Lung (tissue), 11 donors: ENCODE measurements at regions not wholly inside any gene's neighbourhood (a gene's known extent, or its start where the extent isn't known, plus 50 kb on each side); places are given as distances from the start of the nearest gene placed in this dataset.

ENCODE experiments used
- ATAC-seq: fragments of 200-7000 bp; cut with Tn5 transposase; one replicate; pipeline ENCODE4 v1.9.1; 2020; ENCODE audit warnings: moderate number of reproducible peaks; ENCODE audit not compliant: insufficient read depth, low FRiP score
- DNase-seq, 3 donors: peaks; one replicate each; pipeline ENCODE4 v3.0.0-alpha.2; 2013 to 2017
- H3K27ac ChIP-seq, 2 donors: one replicate each; pipeline ENCODE4 v1.5.1; 2013; ENCODE audit warnings: mild to moderate bottlenecking in 2 of 2, moderate library complexity in 2 of 2, control low read depth in 1 of 2, inconsistent platforms in 1 of 2, low read depth in 1 of 2, low read length in 1 of 2
- H3K27me3 ChIP-seq, 3 donors: one replicate each; pipeline ENCODE4 v1.5.1; 2013; ENCODE audit warnings: low read length in 2 of 3; ENCODE audit not compliant: control insufficient read depth in 3 of 3, insufficient read depth in 3 of 3
- H3K36me3 ChIP-seq, 4 donors: one replicate each; pipeline ENCODE4 v1.5.1; 2013; ENCODE audit warnings: low read length in 4 of 4, mild to moderate bottlenecking in 1 of 4, moderate library complexity in 1 of 4; ENCODE audit not compliant: control insufficient read depth in 4 of 4, insufficient read depth in 4 of 4
- H3K4me1 ChIP-seq, 5 donors: one replicate each; pipeline ENCODE4 v1.5.1; 2013; ENCODE audit warnings: low read length in 5 of 5, mild to moderate bottlenecking in 2 of 5, moderate library complexity in 1 of 5; ENCODE audit not compliant: control insufficient read depth in 5 of 5, insufficient read depth in 5 of 5
- H3K4me3 ChIP-seq: one replicate; pipeline ENCODE4 v1.5.1; 2013; ENCODE audit warnings: mild to moderate bottlenecking, control low read depth, moderate library complexity
- H3K9ac ChIP-seq, 2 donors: one replicate each; pipeline ENCODE4 v1.5.1; 2013; ENCODE audit warnings: low read length in 2 of 2, control low read depth in 1 of 2; ENCODE audit not compliant: insufficient read depth in 1 of 2
- H3K9me3 ChIP-seq, 4 donors: one replicate each; pipeline ENCODE4 v1.5.1; 2013; ENCODE audit warnings: low read length in 3 of 4, mild to moderate bottlenecking in 1 of 4, moderate library complexity in 1 of 4; ENCODE audit not compliant: control insufficient read depth in 4 of 4, insufficient read depth in 3 of 4
- WGBS, 2 donors: extraction: QIAGEN DNeasy Blood & Tissue Kit; methylation state at CpG; one replicate each; pipeline ENCODE4 v1.1.7; 2013; 5-methylcytosine and 5-hydroxymethylcytosine counted together
- TF ChIP-seq, protein P1 (sequence below): IDR thresholded peaks from 2 replicates; pipeline ENCODE4 v1.5.1; 2012; ENCODE audit warnings: mild to moderate bottlenecking; ENCODE audit errors: control extremely low read depth, extremely low read depth
- donor health status: control.
- donor health status: control.
- donor health status: Bipolar disorder and iron deficiency.
- donor health status: healthy.
- donor health status: DM: yes; HTN: yes; CAD: no.

DNA sequence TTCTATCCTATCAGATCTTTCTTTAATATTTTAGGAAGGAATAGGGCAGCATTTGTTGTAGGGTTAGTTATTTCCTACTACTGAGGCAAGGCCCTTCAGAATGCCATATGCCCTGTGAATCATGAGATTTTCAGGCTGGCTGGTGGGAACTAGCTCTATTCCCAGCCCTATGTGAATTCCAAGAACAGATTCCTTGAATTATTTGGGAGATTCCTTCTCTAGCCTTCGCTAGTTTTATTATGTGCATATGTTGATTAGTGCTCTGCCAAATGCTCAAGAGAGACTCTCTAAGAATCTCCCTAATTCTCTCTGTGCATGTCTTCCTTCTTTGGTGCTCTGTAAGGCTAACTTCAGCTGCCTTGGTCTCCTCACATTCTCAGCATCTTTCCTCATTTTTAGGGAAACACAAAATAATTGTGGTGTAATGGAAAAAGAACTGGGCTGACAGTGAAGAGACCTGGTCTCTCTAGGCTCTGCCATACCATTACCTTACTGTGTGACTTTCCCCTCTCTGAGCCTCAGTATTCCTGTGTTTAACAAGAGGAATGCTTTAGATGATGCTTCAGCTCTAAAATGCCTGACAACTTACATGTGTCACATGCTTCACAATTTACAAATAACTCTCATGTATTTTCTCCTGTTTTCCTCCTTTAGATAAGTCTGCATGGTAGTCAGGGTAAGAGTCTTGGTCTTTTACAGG is 79.7 kb downstream of the VMA21 start:
- TF ChIP-seq, protein P1, sequence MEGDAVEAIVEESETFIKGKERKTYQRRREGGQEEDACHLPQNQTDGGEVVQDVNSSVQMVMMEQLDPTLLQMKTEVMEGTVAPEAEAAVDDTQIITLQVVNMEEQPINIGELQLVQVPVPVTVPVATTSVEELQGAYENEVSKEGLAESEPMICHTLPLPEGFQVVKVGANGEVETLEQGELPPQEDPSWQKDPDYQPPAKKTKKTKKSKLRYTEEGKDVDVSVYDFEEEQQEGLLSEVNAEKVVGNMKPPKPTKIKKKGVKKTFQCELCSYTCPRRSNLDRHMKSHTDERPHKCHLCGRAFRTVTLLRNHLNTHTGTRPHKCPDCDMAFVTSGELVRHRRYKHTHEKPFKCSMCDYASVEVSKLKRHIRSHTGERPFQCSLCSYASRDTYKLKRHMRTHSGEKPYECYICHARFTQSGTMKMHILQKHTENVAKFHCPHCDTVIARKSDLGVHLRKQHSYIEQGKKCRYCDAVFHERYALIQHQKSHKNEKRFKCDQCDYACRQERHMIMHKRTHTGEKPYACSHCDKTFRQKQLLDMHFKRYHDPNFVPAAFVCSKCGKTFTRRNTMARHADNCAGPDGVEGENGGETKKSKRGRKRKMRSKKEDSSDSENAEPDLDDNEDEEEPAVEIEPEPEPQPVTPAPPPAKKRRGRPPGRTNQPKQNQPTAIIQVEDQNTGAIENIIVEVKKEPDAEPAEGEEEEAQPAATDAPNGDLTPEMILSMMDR: no peak
- ATAC-seq: no peak
- Histone ChIP-seq H3K9me3 (peaks cover 0 to 2% (median 0%) of the 10 kb centered on the region in 4 donors), H3K36me3 (no peaks in the 10 kb centered on the region), H3K4me3 (no peak overlapping the region), H3K4me1 (no peaks in the 10 kb centered on the region), H3K27me3 (no peaks in the 10 kb centered on the region), H3K9ac (no peak overlapping the region), H3K27ac (no peak overlapping the region)
- WGBS, 2 donors: 61 to 67% methylated on average over 1 of the region's 1 CpG
- no peak for DNase-seq

DNA sequence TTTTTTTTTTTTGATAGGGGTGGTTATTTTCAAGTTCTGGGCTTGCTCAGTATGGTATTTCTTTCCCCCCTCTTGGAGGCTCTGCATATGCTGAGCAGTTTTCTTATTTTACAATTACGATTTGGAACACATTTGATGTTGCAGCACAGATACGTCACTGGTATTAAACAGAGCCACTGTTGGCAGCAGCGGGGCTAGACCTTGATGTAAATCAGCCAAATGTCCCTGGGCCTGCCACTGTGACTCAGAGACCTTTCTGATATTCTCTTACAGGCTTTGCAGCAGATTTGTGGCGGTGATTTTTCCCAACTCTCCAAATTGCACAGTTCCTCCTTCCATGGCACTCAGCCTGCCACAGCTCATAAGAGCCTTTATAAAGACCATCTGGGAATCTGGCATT is 81.1 kb downstream of the VMA21 start:
- DNase-seq: no peak

DNA sequence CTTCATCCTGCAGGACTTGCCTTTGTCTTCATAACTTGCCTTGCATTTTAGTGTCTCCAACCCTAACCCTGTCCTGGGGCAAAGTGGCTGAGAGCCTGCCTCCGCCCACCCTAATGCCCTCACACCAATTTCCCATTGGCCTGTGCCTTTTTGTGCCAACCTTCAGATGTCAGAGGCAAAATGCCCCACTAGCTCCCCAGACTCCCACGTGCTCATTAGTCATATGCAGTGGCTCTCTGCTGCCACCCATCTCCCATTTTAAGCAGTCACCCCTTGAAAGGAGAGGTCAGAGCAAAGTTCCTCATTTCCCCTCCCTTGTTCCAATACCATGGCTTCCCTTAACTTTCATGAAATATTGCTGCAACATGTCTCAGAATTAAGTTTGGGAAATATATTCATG is 74.8 kb upstream of the PASD1 start:
- no peak overlapping the region for H3K4me3 ChIP-seq
- TF ChIP-seq, protein P1: no peak
- 50 to 55% methylated on average over 2 of the region's 2 CpGs for WGBS, 2 donors
- no peaks in the 10 kb centered on the region for H3K36me3 ChIP-seq
- no peak overlapping the region for H3K9ac ChIP-seq
- H3K9me3 ChIP-seq: no peaks in the 10 kb centered on the region
- no peak overlapping the region for H3K27ac ChIP-seq
- no peaks in the 10 kb centered on the region for H3K4me1 ChIP-seq
- ATAC-seq (no peak), DNase-seq (peak in 1 of 3 donors; percentile 1)
- H3K27me3 ChIP-seq: no peaks in the 10 kb centered on the region

More for the DNA sequence above, 81.1 kb downstream of the VMA21 start:
- Histone ChIP-seq H3K27ac (no peak overlapping the region), H3K9me3 (no peaks in the 10 kb centered on the region), H3K36me3 (no peaks in the 10 kb centered on the region), H3K4me1 (no peaks in the 10 kb centered on the region), H3K9ac (no peak overlapping the region), H3K4me3 (no peak overlapping the region), H3K27me3 (no peaks in the 10 kb centered on the region)
- no peak for ATAC-seq
- 77 to 92% methylated on average over 4 of the region's 4 CpGs for WGBS, 2 donors
- TF ChIP-seq, protein P1: no peak

DNA sequence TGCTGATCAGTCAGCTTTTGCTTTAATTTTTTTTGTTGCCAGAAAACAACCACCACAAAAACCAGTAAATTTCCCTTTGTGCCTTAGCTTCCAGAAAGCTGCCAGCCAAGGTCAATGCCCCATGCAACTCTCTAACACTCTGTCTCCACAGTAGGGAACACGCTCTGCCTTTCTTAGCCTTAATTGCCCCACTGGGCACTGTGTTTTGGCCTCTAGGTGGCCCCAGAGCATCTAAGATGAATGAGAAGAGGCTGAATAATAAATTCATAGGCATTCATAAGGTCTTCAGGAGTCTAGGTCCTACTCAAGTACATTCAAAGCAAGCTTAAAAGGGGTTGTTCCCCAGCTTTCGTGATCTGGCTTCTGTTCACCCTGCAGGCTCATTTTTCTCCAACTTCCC is 57.7 kb upstream of the PASD1 start:
- ATAC-seq (no peak), DNase-seq (peak in 2 of 3 donors; percentile 26 to 38)
- Histone ChIP-seq H3K36me3 (no peaks in the 10 kb centered on the region), H3K27me3 (peaks cover 0 to 7% (median 0%) of the 10 kb centered on the region in 3 donors), H3K4me3 (no peak overlapping the region), H3K9ac (no peak overlapping the region), H3K4me1 (no peaks in the 10 kb centered on the region), H3K27ac (no peak overlapping the region), H3K9me3 (peaks cover 0 to 2% (median 0%) of the 10 kb centered on the region in 4 donors)
- TF ChIP-seq, protein P1: no peak
- WGBS, 2 donors: 43 to 77% methylated on average over 2 of the region's 2 CpGs
